Cardiac fibroblast (primary cell): ENCODE measurements at regions not wholly inside any gene's neighbourhood (a gene's known extent, or its start where the extent isn't known, plus 50 kb on each side); places are given as distances from the start of the nearest gene placed in this dataset.
A peak's percentile ranks its signal among the peaks of the same experiment; 100 is the strongest.
"Not testable (repeated sequence)": the region's sequence is repeated elsewhere in the genome, so short reads cannot be mapped to it uniquely, and the experiment has no call there.

Experiments used
- DNase-seq, 2 donors: peaks; one replicate each; pipeline versions ENCODE4 v3.0.0 to v3.0.0-alpha.2; 2010; ENCODE audit warnings: low read depth in 2 of 2
- H3K4me3 ChIP-seq, 2 donors: replicated peaks in 1 of 2; 1 replicate in 1 of 2; 2 replicates in 1 of 2; pipeline ENCODE4 v1.5.1; 2011; ENCODE audit warnings: low read depth in 2 of 2, low read length in 2 of 2, mild to moderate bottlenecking in 2 of 2, moderate library complexity in 1 of 2
- TF ChIP-seq, protein P1 (sequence below): IDR thresholded peaks from one replicate; pipeline ENCODE4 v1.5.1; 2011; ENCODE audit warnings: low read depth, mild to moderate bottlenecking, low read length, inconsistent platforms

- TF ChIP-seq, protein P1, sequence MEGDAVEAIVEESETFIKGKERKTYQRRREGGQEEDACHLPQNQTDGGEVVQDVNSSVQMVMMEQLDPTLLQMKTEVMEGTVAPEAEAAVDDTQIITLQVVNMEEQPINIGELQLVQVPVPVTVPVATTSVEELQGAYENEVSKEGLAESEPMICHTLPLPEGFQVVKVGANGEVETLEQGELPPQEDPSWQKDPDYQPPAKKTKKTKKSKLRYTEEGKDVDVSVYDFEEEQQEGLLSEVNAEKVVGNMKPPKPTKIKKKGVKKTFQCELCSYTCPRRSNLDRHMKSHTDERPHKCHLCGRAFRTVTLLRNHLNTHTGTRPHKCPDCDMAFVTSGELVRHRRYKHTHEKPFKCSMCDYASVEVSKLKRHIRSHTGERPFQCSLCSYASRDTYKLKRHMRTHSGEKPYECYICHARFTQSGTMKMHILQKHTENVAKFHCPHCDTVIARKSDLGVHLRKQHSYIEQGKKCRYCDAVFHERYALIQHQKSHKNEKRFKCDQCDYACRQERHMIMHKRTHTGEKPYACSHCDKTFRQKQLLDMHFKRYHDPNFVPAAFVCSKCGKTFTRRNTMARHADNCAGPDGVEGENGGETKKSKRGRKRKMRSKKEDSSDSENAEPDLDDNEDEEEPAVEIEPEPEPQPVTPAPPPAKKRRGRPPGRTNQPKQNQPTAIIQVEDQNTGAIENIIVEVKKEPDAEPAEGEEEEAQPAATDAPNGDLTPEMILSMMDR: no peak
- no peak for DNase-seq
- H3K4me3 ChIP-seq: no peak overlapping the region
Observed at GRCh38 chr3:106435899-106436453, 567.2 kb upstream of the CBLB start.

GRCh38 chr3:106438887-106439286 is 570.1 kb upstream of the CBLB start:
- TF ChIP-seq, protein P1: no peak
- no peak for DNase-seq
- no peak overlapping the region for H3K4me3 ChIP-seq

DNA sequence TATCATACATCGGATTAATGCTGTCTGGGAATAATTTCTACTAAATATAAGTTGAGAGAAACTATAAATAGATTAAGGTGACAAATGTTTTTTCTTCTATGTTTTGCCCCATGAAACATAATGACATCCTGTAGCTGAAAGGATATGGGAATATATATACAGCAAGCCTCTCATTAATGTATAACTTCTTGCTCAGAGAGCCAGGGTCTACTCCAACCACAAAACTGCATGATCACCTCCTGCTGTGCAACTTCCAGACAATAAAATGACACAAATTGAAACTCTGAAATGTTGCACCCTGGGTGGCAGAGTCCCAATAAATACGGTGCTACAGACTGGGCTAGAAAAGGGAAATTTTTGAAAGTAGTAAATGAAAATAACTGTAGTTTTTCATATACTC is 571.9 kb upstream of the CBLB start:
- TF ChIP-seq, protein P1: no peak
- H3K4me3 ChIP-seq: no peak overlapping the region
- DNase-seq: no peak

- DNase-seq: no peak
- TF ChIP-seq, protein P1: no peak
- no peak overlapping the region for H3K4me3 ChIP-seq
Observed at GRCh38 chr3:106446271-106446670, 577.5 kb upstream of the CBLB start.

DNA sequence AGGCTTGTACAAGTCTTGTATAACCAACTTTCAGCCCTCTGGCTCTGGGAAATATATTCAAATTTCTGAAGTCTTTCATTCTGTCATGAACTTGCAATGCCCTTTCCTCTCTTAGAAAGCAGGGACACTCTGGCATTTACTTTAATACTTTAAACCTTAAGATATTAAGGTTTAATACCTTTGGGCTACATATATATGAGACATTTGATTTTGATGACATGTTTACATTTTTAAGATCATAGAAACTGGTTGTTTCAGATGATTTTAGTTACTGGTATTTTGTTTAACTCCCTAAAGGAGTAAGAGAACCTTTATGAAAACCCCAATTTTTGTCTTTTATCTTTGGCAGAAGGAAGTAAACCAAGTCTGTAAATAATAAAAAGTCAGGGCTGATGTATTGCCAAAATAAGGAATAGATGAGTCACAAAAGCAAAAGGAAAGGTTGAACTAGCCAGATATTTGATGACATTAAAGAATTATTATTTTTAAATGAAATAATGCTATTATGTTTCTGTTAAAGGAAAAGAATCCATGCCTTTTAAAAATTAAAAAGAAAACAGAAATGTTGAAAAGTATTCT is 579.0 kb upstream of the CBLB start:
- H3K4me3 ChIP-seq: no peak overlapping the region
- DNase-seq: no peak
- TF ChIP-seq, protein P1: no peak

DNA sequence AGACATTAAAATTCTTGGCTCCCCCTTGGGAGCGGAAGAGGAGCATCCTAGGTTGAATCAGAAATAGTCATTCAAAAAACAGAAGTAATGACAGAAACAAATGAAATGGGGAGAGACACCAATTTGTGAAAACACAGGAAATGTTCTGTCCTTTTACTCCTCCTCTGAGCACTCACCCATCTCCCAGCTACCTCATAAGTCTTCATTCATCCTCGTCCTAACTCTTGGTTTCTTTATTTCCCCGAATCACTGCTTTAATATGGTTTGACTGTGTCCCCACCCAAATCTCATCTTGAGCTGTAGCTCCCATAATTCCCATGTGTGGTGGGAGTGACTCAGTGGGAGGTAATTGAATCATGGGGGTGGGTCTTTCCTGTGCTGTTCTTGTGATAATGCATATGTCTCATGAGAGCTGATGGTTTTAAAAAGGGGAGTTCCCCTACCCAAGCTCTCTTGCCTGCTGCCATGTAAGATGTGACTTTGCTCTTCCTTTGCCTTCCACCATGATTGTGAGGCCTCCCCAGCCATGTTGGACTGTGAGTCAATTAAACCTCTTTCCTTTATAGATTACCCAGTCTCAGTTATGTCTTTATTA is 579.7 kb upstream of the CBLB start:
- H3K4me3 ChIP-seq: not testable (repeated sequence)
- DNase-seq: peak in 1 of 2 donors; percentile 12

- no peak overlapping the region for H3K4me3 ChIP-seq
- TF ChIP-seq, protein P1: no peak
- peak in 1 of 2 donors; percentile 5 for DNase-seq
Observed at GRCh38 chr3:106452096-106452495, 583.3 kb upstream of the CBLB start.
